Stomach smooth muscle (tissue), 2 donors: ENCODE measurements at regions not wholly inside any gene's neighbourhood (a gene's known extent, or its start where the extent isn't known, plus 50 kb on each side); places are given as distances from the start of the nearest gene placed in this dataset.

ENCODE experiments used
- H3K27ac ChIP-seq: one replicate; pipeline ENCODE4 v1.7.0; 2013; ENCODE audit warnings: mild to moderate bottlenecking, low read length, inconsistent platforms
- H3K27me3 ChIP-seq, 2 donors: one replicate each; pipeline ENCODE4 v1.7.0; 2013; ENCODE audit warnings: low read length in 2 of 2; ENCODE audit not compliant: insufficient read depth in 2 of 2, control insufficient read depth in 1 of 2
- H3K36me3 ChIP-seq, 2 donors: one replicate each; pipeline ENCODE4 v1.7.0; 2013; ENCODE audit warnings: low read length in 2 of 2; ENCODE audit not compliant: control insufficient read depth in 2 of 2, insufficient read depth in 2 of 2
- H3K4me1 ChIP-seq: one replicate; pipeline ENCODE4 v1.7.0; 2013; ENCODE audit warnings: low read length; ENCODE audit not compliant: control insufficient read depth, insufficient read depth
- H3K4me3 ChIP-seq, 2 donors: one replicate each; pipeline ENCODE4 v1.7.0; 2013; ENCODE audit warnings: low read length in 2 of 2
- H3K9ac ChIP-seq, 2 donors: one replicate each; pipeline ENCODE4 v1.7.0; 2013; ENCODE audit warnings: low read length in 2 of 2, mild to moderate bottlenecking in 1 of 2
- H3K9me3 ChIP-seq, 2 donors: one replicate each; pipeline ENCODE4 v1.7.0; 2013; ENCODE audit warnings: low read length in 2 of 2; ENCODE audit not compliant: control insufficient read depth in 2 of 2
- donor health status: healthy.
- donor health status: Pancreatic carcinoma.

DNA sequence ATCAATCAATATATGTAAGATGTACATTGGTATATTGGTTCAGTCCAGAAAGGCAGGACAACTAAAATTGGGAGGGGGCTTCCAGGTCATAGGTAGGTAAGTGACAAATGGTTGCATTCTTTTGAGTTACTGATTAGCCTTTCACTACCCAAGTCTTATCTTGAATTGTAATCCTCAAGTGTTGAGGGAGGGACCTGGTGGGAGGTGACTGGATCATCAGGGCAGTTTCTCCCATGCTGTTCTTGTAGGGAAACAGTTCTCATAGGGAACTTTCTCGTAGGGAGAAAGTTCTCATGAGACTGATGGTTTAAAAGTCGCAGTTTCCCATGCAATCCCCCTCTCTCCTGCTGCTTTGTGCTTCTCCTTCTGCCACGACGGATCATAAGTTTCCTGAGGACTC is 809.2 kb downstream of the KCNT2 start:
- Histone ChIP-seq H3K4me1 (no peaks in the 10 kb centered on the region), H3K27ac (no peak overlapping the region), H3K9ac (no peak overlapping the region), H3K9me3 (no peaks in the 10 kb centered on the region), H3K27me3 (no peaks in the 10 kb centered on the region), H3K4me3 (no peak overlapping the region), H3K36me3 (no peaks in the 10 kb centered on the region)

DNA sequence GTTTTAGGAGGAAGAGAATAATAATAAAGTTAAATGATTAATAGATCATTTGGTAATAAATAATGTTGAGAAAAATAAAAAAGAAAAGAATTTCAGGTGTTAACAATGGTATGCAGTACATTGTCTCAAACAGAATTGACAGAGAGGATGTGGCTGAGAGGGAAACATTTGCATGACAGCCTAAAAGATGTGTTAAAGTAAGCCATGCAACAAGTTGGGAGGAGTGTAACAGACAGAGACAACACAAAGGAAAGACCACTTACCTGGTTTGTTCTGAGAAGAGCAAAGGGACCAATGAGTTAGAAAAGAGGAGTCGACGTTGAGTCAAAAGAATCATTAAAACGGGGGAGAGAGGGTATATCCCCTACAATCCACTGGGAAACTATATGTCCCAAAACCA is 814.0 kb downstream of the KCNT2 start:
- H3K36me3 ChIP-seq: no peaks in the 10 kb centered on the region
- H3K9me3 ChIP-seq: no peaks in the 10 kb centered on the region
- H3K9ac ChIP-seq: no peak overlapping the region
- no peaks in the 10 kb centered on the region for H3K4me1 ChIP-seq
- no peak overlapping the region for H3K27ac ChIP-seq
- no peak overlapping the region for H3K4me3 ChIP-seq
- H3K27me3 ChIP-seq: no peaks in the 10 kb centered on the region

DNA sequence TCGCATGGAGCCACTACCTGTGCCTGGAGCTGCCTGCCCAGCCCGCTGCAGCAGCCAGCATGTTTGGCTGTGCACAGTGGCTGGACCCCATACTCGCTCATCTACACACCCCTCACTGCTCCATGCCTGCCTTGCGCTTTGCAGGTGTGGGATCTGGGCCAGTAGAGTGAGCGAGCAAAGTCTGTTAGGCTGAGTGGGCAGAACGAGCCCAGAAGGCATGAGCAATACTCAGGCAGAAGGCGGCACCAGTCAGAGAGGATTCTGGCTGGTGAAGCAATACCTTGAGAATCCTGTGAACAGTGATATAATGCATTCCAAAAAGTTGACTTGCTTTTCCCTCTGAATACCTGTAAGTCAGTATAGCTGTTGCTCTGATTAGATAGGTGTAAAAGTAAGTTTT is 816.4 kb downstream of the KCNT2 start:
- H3K4me1 ChIP-seq: no peaks in the 10 kb centered on the region
- no peak overlapping the region for H3K27ac ChIP-seq
- no peak overlapping the region for H3K4me3 ChIP-seq
- H3K9ac ChIP-seq: no peak overlapping the region
- H3K27me3 ChIP-seq: no peaks in the 10 kb centered on the region
- no peaks in the 10 kb centered on the region for H3K9me3 ChIP-seq
- no peaks in the 10 kb centered on the region for H3K36me3 ChIP-seq

DNA sequence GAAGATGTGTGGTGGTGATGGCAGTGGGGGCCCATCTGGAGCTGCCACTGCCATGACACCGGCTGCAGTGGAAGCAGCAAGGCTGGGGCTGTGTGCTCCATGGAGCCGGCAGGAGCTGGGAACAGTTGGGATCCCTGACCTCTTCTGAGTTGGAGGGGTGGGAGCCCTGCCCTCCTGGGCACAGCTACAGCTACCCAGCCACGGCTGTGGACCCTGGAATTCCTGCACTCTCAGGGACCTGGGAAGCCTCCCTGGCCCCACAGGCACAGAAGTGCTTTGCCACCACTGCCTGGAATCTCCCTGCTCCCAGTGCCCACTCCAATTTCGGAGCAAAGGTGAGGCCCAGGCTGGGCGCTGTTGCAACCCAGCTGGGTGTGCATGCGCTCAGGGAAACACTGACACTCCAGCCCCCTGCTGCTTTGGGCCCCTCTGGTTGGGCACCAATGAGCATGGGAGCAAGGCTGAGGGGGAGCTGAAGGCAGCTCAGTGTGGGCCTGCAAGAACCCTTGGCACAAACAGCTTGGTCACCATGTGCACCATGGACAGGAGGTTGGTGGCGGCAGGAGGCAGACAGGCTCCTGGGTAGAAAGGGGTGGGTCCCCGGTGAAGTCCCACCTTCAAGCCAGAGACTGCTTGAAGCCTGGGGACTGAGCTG is 817.6 kb downstream of the KCNT2 start:
- Histone ChIP-seq H3K27me3 (no peaks in the 10 kb centered on the region), H3K36me3 (no peaks in the 10 kb centered on the region), H3K4me1 (no peaks in the 10 kb centered on the region), H3K4me3 (no peak overlapping the region), H3K9me3 (no peaks in the 10 kb centered on the region), H3K9ac (no peak overlapping the region), H3K27ac (no peak overlapping the region)

DNA sequence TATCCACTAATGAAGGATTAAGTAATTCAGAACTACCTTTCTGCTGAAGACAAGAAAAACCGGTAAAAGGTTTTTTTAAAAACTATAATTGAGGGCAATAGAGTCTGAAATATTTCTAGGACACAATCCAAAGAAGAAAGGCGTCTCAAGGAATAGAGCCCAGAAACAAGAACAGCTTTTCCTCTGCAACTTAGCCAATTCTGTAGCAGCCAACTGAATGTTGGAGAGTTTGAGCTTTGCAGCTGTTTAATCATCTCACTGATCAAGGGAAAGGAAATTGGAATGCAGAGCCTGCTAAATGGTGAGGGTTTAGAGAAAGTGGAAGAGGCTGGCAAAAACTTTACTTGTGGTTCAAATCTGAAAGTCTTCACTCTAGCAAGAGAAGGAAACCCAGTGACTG is 818.9 kb downstream of the KCNT2 start:
- no peaks in the 10 kb centered on the region for H3K4me1 ChIP-seq
- H3K9me3 ChIP-seq: no peaks in the 10 kb centered on the region

DNA sequence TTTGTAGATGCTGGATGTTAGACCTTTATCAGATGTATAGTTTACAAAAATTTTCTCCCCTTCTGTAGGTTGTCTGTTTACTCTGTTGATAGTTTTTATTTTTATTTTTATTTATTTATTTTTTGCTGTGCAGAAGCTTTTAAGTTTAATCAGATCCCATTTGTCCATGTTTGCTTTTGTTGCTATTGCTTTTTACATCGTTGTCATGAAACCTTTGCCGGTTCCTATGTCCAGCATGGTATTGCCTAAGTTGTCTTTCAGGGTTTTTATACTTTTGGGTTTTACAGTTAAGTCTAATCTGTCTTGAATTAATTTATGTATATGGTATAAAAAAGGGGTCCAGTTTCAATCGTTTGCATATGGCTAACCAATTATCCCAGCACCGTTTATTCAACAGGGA is 819.5 kb downstream of the KCNT2 start:
- Histone ChIP-seq H3K27me3 (no peaks in the 10 kb centered on the region), H3K4me1 (no peaks in the 10 kb centered on the region), H3K27ac (no peak overlapping the region), H3K36me3 (no peaks in the 10 kb centered on the region), H3K9ac (no peak overlapping the region), H3K9me3 (no peaks in the 10 kb centered on the region), H3K4me3 (no peak overlapping the region)

More for the DNA sequence above, 818.9 kb downstream of the KCNT2 start:
- H3K27ac ChIP-seq: no peak overlapping the region
- H3K9ac ChIP-seq: no peak overlapping the region
- H3K27me3 ChIP-seq: no peaks in the 10 kb centered on the region
- H3K36me3 ChIP-seq: no peaks in the 10 kb centered on the region
- no peak overlapping the region for H3K4me3 ChIP-seq

DNA sequence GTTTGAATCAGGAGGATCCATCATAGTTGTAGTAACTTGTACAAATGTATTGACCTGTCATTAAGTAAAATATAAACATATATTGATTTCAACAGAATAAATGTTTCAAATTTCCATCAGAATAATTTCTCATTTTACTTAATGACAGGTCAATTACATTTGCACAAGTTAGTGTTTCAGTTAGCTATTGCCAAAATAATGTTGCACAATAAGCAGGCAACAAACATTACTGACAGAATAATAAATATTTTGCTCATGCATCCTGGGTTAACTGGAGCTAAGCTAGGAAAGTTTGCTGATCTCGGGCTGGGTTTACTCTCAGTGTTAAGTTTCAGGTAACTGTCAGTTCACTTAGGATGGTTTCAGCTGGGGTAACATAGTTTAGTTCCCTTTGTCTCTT is 822.4 kb downstream of the KCNT2 start:
- no peaks in the 10 kb centered on the region for H3K9me3 ChIP-seq

DNA sequence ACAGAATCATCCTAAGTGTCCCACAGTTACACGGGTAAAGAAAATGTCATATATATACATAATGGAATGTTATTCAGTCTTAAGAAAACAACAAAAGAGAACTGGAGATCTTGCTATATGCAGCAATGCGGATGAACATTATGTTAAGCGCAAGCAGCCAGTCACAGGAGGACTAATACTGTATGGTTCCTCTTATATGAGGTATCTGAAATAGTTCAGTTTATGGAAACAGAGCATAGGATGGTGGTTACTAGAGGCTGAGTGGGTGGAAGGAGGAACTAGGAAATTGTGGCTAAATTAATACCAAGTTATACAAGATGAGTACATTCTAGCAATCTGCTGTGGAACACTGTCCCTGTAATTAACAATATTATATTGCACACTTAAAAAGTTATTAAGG is 834.3 kb downstream of the KCNT2 start:
- Histone ChIP-seq H3K36me3 (no peaks in the 10 kb centered on the region), H3K9ac (no peak overlapping the region), H3K9me3 (no peaks in the 10 kb centered on the region), H3K4me3 (no peak overlapping the region), H3K4me1 (no peaks in the 10 kb centered on the region), H3K27ac (no peak overlapping the region), H3K27me3 (no peaks in the 10 kb centered on the region)

More for the DNA sequence above, 822.4 kb downstream of the KCNT2 start:
- H3K36me3 ChIP-seq: no peaks in the 10 kb centered on the region
- no peak overlapping the region for H3K9ac ChIP-seq
- H3K4me3 ChIP-seq: no peak overlapping the region
- no peaks in the 10 kb centered on the region for H3K27me3 ChIP-seq
- no peak overlapping the region for H3K27ac ChIP-seq
- H3K4me1 ChIP-seq: no peaks in the 10 kb centered on the region

DNA sequence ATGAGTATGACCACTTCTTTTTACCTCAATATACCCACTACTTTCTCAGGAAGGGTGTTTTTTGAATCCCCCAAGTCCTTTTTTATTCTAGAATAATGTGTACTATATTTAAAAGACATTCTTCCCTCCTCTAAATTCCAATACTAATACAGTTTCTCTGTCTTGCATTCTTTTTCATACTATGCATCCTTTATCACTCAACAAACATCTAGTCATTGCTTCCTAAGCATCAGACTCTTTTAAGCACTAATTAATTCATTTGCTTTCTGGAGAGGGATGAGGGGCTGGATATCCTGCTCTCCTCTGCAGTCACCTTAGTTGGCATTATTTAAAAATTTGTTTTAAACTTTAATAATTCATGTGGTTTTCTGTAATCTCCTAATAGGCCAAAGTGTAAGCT is 838.8 kb downstream of the KCNT2 start:
- no peak overlapping the region for H3K9ac ChIP-seq
- no peak overlapping the region for H3K27ac ChIP-seq
- no peak overlapping the region for H3K4me3 ChIP-seq
- no peaks in the 10 kb centered on the region for H3K9me3 ChIP-seq
- no peaks in the 10 kb centered on the region for H3K27me3 ChIP-seq
- no peaks in the 10 kb centered on the region for H3K36me3 ChIP-seq
- H3K4me1 ChIP-seq: no peaks in the 10 kb centered on the region

DNA sequence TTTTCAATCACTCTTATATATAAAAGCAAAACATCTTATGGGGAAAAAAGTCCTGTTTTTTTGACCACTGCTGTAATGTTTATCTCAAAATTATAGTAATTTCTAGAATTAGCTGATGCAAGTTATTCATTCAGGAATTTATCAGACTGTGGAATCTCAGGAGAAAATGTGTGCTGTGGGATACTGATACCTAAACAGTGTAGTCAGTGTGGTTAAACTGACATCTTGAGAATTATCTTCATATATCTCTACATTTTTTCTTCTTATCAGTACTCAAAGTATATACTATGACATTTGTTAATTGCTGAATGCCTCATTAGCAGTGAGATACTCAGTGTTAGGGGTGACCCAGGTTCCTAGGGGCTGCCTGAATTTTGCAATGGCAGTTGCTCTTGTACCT is 839.3 kb downstream of the KCNT2 start:
- Histone ChIP-seq H3K36me3 (no peaks in the 10 kb centered on the region), H3K27ac (no peak overlapping the region), H3K4me3 (no peak overlapping the region), H3K9me3 (no peaks in the 10 kb centered on the region), H3K27me3 (no peaks in the 10 kb centered on the region), H3K4me1 (no peaks in the 10 kb centered on the region), H3K9ac (no peak overlapping the region)

DNA sequence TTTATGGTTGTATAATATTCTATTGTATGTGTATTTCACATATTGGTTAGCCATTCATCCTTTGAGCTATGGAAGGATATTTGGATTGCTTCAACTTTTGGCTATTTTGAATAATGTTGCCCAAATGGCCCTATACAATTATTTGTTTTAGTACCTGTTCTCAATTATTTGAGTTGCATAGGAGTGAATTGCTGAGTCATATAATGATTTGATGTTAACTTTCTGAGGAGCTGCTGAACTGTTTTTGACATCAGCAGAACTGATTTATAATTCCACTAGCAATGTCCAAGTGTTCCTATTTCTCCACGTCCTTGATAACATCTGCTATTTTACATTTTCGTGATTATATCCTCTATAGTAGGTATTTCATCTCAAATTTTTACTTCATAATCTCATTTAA is 839.9 kb downstream of the KCNT2 start:
- Histone ChIP-seq H3K4me3 (no peak overlapping the region), H3K9ac (no peak overlapping the region), H3K9me3 (peaks cover 0 to under 1% of the 10 kb centered on the region in 2 donors), H3K27ac (no peak overlapping the region), H3K36me3 (no peaks in the 10 kb centered on the region), H3K27me3 (no peaks in the 10 kb centered on the region), H3K4me1 (no peaks in the 10 kb centered on the region)
